HEK293 (cell line): ENCODE measurements at regions not wholly inside any gene's neighbourhood (a gene's known extent, or its start where the extent isn't known, plus 50 kb on each side); places are given as distances from the start of the nearest gene placed in this dataset.

Source experiments
- CTCF ChIA-PET: fragments of 350-600 bp; formaldehyde crosslinking; extraction: SDS; loops from one replicate; lab custom pipeline; 2021; ENCODE audit warnings: antibody characterized with exemption; lab: Yijun Ruan, JAX
- POLR2A ChIA-PET: fragments of 300-600 bp; formaldehyde crosslinking; extraction: SDS; loops from one replicate; lab custom pipeline; 2020; ENCODE audit warnings: antibody characterized with exemption, inconsistent platforms; lab: Yijun Ruan, JAX
- H3K27ac ChIP-seq: fragments of 200-500 bp; sonication (Bioruptor generic); 2 replicates; pipeline ENCODE4 v1.5.1; 2014; ENCODE audit warnings: low read depth, low read length, control low read depth, inconsistent platforms; ENCODE audit errors: extremely low read depth
- H3K36me3 ChIP-seq, 2 experiments: fragments of 200-500 bp in 1 of 2; sonication (Bioruptor generic) in 1 of 2; 1 replicate in 1 of 2; 2 replicates in 1 of 2; pipeline ENCODE4 v1.5.1; 2014 to 2017; ENCODE audit warnings: inconsistent platforms in 2 of 2, low read length in 2 of 2; ENCODE audit not compliant: control insufficient read depth in 2 of 2, insufficient read depth in 1 of 2
- H3K4me1 ChIP-seq: fragments of 200-500 bp; sonication (Bioruptor generic); 2 replicates; pipeline ENCODE4 v1.5.1; 2014; ENCODE audit warnings: mild to moderate bottlenecking, low read length, inconsistent platforms; ENCODE audit not compliant: control insufficient read depth, insufficient read depth
- H3K4me3 ChIP-seq: 2 replicates; pipeline ENCODE4 v1.5.1; 2011; ENCODE audit warnings: low read depth, mild to moderate bottlenecking, control low read depth, low read length, moderate library complexity
- H3K9me3 ChIP-seq: fragments of 200-500 bp; sonication (Bioruptor generic); 2 replicates; pipeline ENCODE4 v1.5.1; 2014; ENCODE audit warnings: low read depth, low read length, inconsistent platforms; ENCODE audit not compliant: control insufficient read depth, insufficient read depth
- BCL11A ChIP-seq: fragments of 450-650 bp; formaldehyde crosslinking; IDR thresholded peaks from 2 replicates; pipeline ENCODE4 v1.5.1; 2016; ENCODE audit warnings: low read depth, missing biosample characterization, missing genetic modification characterization
- EGR2 ChIP-seq: fragments of 450-650 bp; formaldehyde crosslinking; IDR thresholded peaks from 2 replicates; pipeline ENCODE4 v1.5.1; 2016; ENCODE audit warnings: low read depth, missing biosample characterization, missing genetic modification characterization
- FEZF1 ChIP-seq: fragments of 450-650 bp; formaldehyde crosslinking; IDR thresholded peaks from 2 replicates; pipeline ENCODE4 v1.5.1; 2016; ENCODE audit warnings: missing biosample characterization, missing genetic modification characterization
- GFI1B ChIP-seq: fragments of 450-650 bp; formaldehyde crosslinking; IDR thresholded peaks from 2 replicates; pipeline ENCODE4 v1.5.1; 2016; ENCODE audit warnings: missing biosample characterization, missing genetic modification characterization
- IKZF3 ChIP-seq: fragments of 450-650 bp; IDR thresholded peaks from 2 replicates; pipeline ENCODE4 v1.5.0; 2018; ENCODE audit warnings: missing biosample characterization, mild to moderate bottlenecking, missing genetic modification characterization, moderate library complexity
- KLF1 ChIP-seq: fragments of 450-650 bp; formaldehyde crosslinking; IDR thresholded peaks from 2 replicates; pipeline ENCODE4 v1.5.1; 2016; ENCODE audit warnings: missing biosample characterization, missing genetic modification characterization
- KLF16 ChIP-seq: fragments of 450-650 bp; formaldehyde crosslinking; IDR thresholded peaks from 2 replicates; pipeline ENCODE4 v1.5.1; 2017; ENCODE audit warnings: missing biosample characterization, missing genetic modification characterization
- OSR2 ChIP-seq: fragments of 450-650 bp; formaldehyde crosslinking; IDR thresholded peaks from 2 replicates; pipeline ENCODE4 v1.5.1; 2016; ENCODE audit warnings: missing biosample characterization, missing genetic modification characterization
- PRDM1 ChIP-seq: fragments of 450-650 bp; formaldehyde crosslinking; IDR thresholded peaks from 2 replicates; pipeline ENCODE4; 2016; ENCODE audit warnings: missing biosample characterization, missing genetic modification characterization
- PRDM4 ChIP-seq: fragments of 450-650 bp; formaldehyde crosslinking; IDR thresholded peaks from 2 replicates; pipeline ENCODE4 v1.5.1; 2017; ENCODE audit warnings: missing biosample characterization, missing genetic modification characterization
- SP2 ChIP-seq: fragments of 450-650 bp; formaldehyde crosslinking; IDR thresholded peaks from 2 replicates; pipeline ENCODE4 v1.5.1; 2016; ENCODE audit warnings: missing biosample characterization, missing genetic modification characterization
- ZBTB1 ChIP-seq: fragments of 450-650 bp; formaldehyde crosslinking; IDR thresholded peaks from 2 replicates; pipeline ENCODE4 v1.5.1; 2016; ENCODE audit warnings: missing biosample characterization, missing genetic modification characterization
- ZNF121 ChIP-seq: fragments of 450-650 bp; formaldehyde crosslinking; IDR thresholded peaks from 2 replicates; pipeline ENCODE4 v1.5.1; 2016; ENCODE audit warnings: missing biosample characterization, missing genetic modification characterization
- ZNF132 ChIP-seq: fragments of 450-650 bp; formaldehyde crosslinking; IDR thresholded peaks from 2 replicates; pipeline ENCODE4 v1.5.1; 2017; ENCODE audit warnings: missing biosample characterization, missing genetic modification characterization, borderline replicate concordance
- ZNF146 ChIP-seq: fragments of 450-650 bp; formaldehyde crosslinking; IDR thresholded peaks from 2 replicates; pipeline ENCODE4 v1.5.1; 2016; ENCODE audit warnings: missing biosample characterization, missing genetic modification characterization
- ZNF223 ChIP-seq: fragments of 450-650 bp; formaldehyde crosslinking; IDR thresholded peaks from 2 replicates; pipeline ENCODE4 v1.5.1; 2016; ENCODE audit warnings: missing biosample characterization, missing genetic modification characterization
- ZNF248 ChIP-seq: fragments of 450-650 bp; formaldehyde crosslinking; IDR thresholded peaks from 2 replicates; pipeline ENCODE4 v1.5.1; 2017; ENCODE audit warnings: missing biosample characterization, missing genetic modification characterization
- ZNF501 ChIP-seq: fragments of 450-650 bp; formaldehyde crosslinking; IDR thresholded peaks from 2 replicates; pipeline ENCODE4 v1.5.1; 2016; ENCODE audit warnings: missing biosample characterization, missing genetic modification characterization
- ZNF544 ChIP-seq: fragments of 450-650 bp; formaldehyde crosslinking; IDR thresholded peaks from 2 replicates; pipeline ENCODE4 v1.5.0; 2017; ENCODE audit warnings: missing biosample characterization, missing genetic modification characterization
- ZNF571 ChIP-seq: fragments of 450-650 bp; formaldehyde crosslinking; IDR thresholded peaks from 2 replicates; pipeline ENCODE4 v1.5.0; 2017; ENCODE audit warnings: missing biosample characterization, missing genetic modification characterization
- ZNF623 ChIP-seq: fragments of 450-650 bp; formaldehyde crosslinking; IDR thresholded peaks from 2 replicates; pipeline ENCODE4 v1.5.1; 2016; ENCODE audit warnings: missing biosample characterization, missing genetic modification characterization
- ZNF624 ChIP-seq: fragments of 450-650 bp; formaldehyde crosslinking; IDR thresholded peaks from 2 replicates; pipeline ENCODE4 v1.5.1; 2017; ENCODE audit warnings: missing biosample characterization, missing genetic modification characterization
- ZNF639 ChIP-seq: fragments of 450-650 bp; formaldehyde crosslinking; IDR thresholded peaks from 2 replicates; pipeline ENCODE4 v1.5.1; 2016; ENCODE audit warnings: missing biosample characterization, missing genetic modification characterization
- ZNF664 ChIP-seq: fragments of 450-650 bp; formaldehyde crosslinking; IDR thresholded peaks from 2 replicates; pipeline ENCODE4 v1.5.1; 2016; ENCODE audit warnings: missing biosample characterization, missing genetic modification characterization
- ZNF670 ChIP-seq: fragments of 450-650 bp; formaldehyde crosslinking; IDR thresholded peaks from 2 replicates; pipeline ENCODE4 v1.5.1; 2016; ENCODE audit warnings: missing biosample characterization, missing genetic modification characterization, low read depth

- TF ChIP-seq ZNF544 (no peak), ZNF146 (tag by site-specific recombination) (no peak), ZNF670 (no peak), BCL11A (tag by site-specific recombination) (no peak), ZBTB1 (tag by site-specific recombination) (no peak), SP2 (tag by site-specific recombination) (no peak), PRDM4 (tag by site-specific recombination) (no peak), KLF16 (tag by site-specific recombination) (no peak), ZNF623 (tag by site-specific recombination) (no peak)
Measured at GRCh38 chr5:109917966-109918365, 228.2 kb downstream of the MAN2A1 start (continued).

GRCh38 chr5:109920736-109921135, 231.0 kb downstream of the MAN2A1 start:
- no peaks in the 10 kb centered on the region for H3K9me3 ChIP-seq
- no peak overlapping the region for H3K4me3 ChIP-seq
- H3K4me1 ChIP-seq, result no peaks in the 10 kb centered on the region
- no peak overlapping the region for H3K27ac ChIP-seq
- POLR2A ChIA-PET, result no interaction called here
- no peak for TF ChIP-seq IKZF3
- no peak for TF ChIP-seq ZNF248
- TF ChIP-seq KLF1 (tag by site-specific recombination), result no peak
- TF ChIP-seq ZNF223 (tag by site-specific recombination), result no peak
- TF ChIP-seq ZNF132 (tag by site-specific recombination), result no peak
- no peak for TF ChIP-seq EGR2
- TF ChIP-seq ZNF571 (tag by site-specific recombination), result no peak
- no peak for TF ChIP-seq ZNF639 (tag by site-specific recombination)
- TF ChIP-seq ZNF501 (tag by site-specific recombination), result no peak
- TF ChIP-seq PRDM1 (tag by site-specific recombination), result no peak
- no peak for TF ChIP-seq ZNF121 (tag by site-specific recombination)
- TF ChIP-seq ZNF664, result no peak
- no peak for TF ChIP-seq ZNF624 (tag by site-specific recombination)
- TF ChIP-seq OSR2 (tag by site-specific recombination), result no peak
- no peak for TF ChIP-seq GFI1B (tag by site-specific recombination)
- no peak for TF ChIP-seq FEZF1
- no peaks in the 10 kb centered on the region for H3K36me3 ChIP-seq
- CTCF ChIA-PET, result interaction anchor here (0.5 kb wide), 1 partner anchor 231 kb away, joined by 3 read pairs; the partner anchor contains the start of gene MAN2A1
